ENCODE measurements at regions not wholly inside any gene's neighbourhood (a gene's known extent, or its start where the extent isn't known, plus 50 kb on each side); places are given as distances from the start of the nearest gene placed in this dataset.
"Not testable (repeated sequence)": the region's sequence is repeated elsewhere in the genome, so short reads cannot be mapped to it uniquely, and the experiment has no call there.

GRCh38 chr1:38647341-38647740 is 212.2 kb downstream of the RRAGC start:
- not testable (repeated sequence) for TF ChIP-seq CTCF (conservative IDR thresholded peaks at IDR 0.05); ZFX (IDR thresholded peaks at IDR 0.05)
